A549 (cell line): ENCODE measurements at regions not wholly inside any gene's neighbourhood (a gene's known extent, or its start where the extent isn't known, plus 50 kb on each side); places are given as distances from the start of the nearest gene placed in this dataset.

Experiments used
- CHD4 ChIP-seq: fragments of 200-600 bp; sonication (generic); IDR thresholded peaks from 2 replicates; pipeline ENCODE4 v1.6.1; 2016; ENCODE audit warnings: antibody characterized with exemption, mild to moderate bottlenecking, borderline replicate concordance
- CTCF ChIP-seq: fragments of >200 bp; sonication (Bioruptor Twin); formaldehyde crosslinking; IDR thresholded peaks from 3 replicates; pipeline ENCODE4 v1.5.1; 2016
- ESRRA ChIP-seq: fragments of 150-350 bp; IDR thresholded peaks from 2 replicates; pipeline ENCODE4 v1.6.1; 2014; ENCODE audit warnings: mild to moderate bottlenecking, low read length, borderline replicate concordance
- HOXB13 ChIP-seq: fragments of 250-450 bp; sonication (Bioruptor Pico); IDR thresholded peaks from 2 replicates; pipeline ENCODE4 v1.5.0; 2020; ENCODE audit warnings: low read depth, mild to moderate bottlenecking, moderate library complexity
- MYC ChIP-seq: IDR thresholded peaks from 2 replicates; pipeline ENCODE4 v1.6.1; 2012; ENCODE audit warnings: mild to moderate bottlenecking, inconsistent platforms, low read length, improper control_type of control experiment, borderline replicate concordance
- PBX3 ChIP-seq: IDR thresholded peaks from 2 replicates; pipeline ENCODE4 v1.6.1; 2012
- RARB ChIP-seq: fragments of 250-450 bp; sonication (Bioruptor Pico); IDR thresholded peaks from 2 replicates; pipeline ENCODE4 v1.8.0; 2021; ENCODE audit warnings: mild to moderate bottlenecking, moderate library complexity
- REST ChIP-seq: fragments of 200-600 bp; sonication (generic); IDR thresholded peaks from 2 replicates; pipeline ENCODE4 v1.6.1; 2016; ENCODE audit warnings: antibody characterized with exemption, mild to moderate bottlenecking, moderate library complexity
- USF2 ChIP-seq: fragments of 450-650 bp; IDR thresholded peaks from 2 replicates; pipeline ENCODE4 v1.6.1; 2014; ENCODE audit warnings: antibody characterized with exemption

GRCh38 chr1:221164951-221165838 is 286.0 kb downstream of the HLX start:
- no peak for TF ChIP-seq RARB (CRISPR knock-in tag)
- no peak for TF ChIP-seq CTCF
- TF ChIP-seq MYC, result no peak
- no peak for TF ChIP-seq ESRRA
- no peak for TF ChIP-seq CHD4
- no peak for TF ChIP-seq HOXB13 (CRISPR knock-in tag)
- no peak for TF ChIP-seq PBX3
- TF ChIP-seq REST, result no peak
- TF ChIP-seq USF2, result no peak
